GM23338 (cell line): ENCODE measurements at regions not wholly inside any gene's neighbourhood (a gene's known extent, or its start where the extent isn't known, plus 50 kb on each side); places are given as distances from the start of the nearest gene placed in this dataset.

Source experiments
- ATAC-seq: fragments of 200-7000 bp; cut with Tn5 transposase; 3 replicates; pipeline ENCODE4 v1.9.1; 2020
- DNase-seq: peaks from one replicate; pipeline ENCODE4 v3.0.0-alpha.2; 2015; ENCODE audit warnings: low spot score
- H2AFZ ChIP-seq: fragments of 200-600 bp; sonication (generic); 2 replicates; pipeline ENCODE4 v1.8.0; 2016; ENCODE audit warnings: antibody characterized with exemption, mild to moderate bottlenecking, moderate library complexity
- H3F3A ChIP-seq: fragments of 200-600 bp; sonication (generic); replicated peaks from 2 replicates; pipeline ENCODE4 v1.8.0; 2017; ENCODE audit warnings: antibody characterized with exemption, mixed run types, low read depth
- H3K27ac ChIP-seq: fragments of 200-600 bp; sonication (generic); 2 replicates; pipeline ENCODE4 v1.6.1; 2016; ENCODE audit warnings: low read depth
- H3K27me3 ChIP-seq: fragments of 200-600 bp; sonication (generic); 2 replicates; pipeline ENCODE4 v1.8.0; 2016; ENCODE audit warnings: mild to moderate bottlenecking, mixed run types, moderate library complexity; ENCODE audit not compliant: insufficient read depth
- H3K36me3 ChIP-seq: fragments of 200-600 bp; sonication (generic); 2 replicates; pipeline ENCODE4 v1.8.0; 2016; ENCODE audit warnings: mild to moderate bottlenecking; ENCODE audit not compliant: insufficient read depth
- H3K4me1 ChIP-seq: fragments of 200-600 bp; sonication (generic); 2 replicates; pipeline ENCODE4 v1.8.0; 2016; ENCODE audit warnings: mild to moderate bottlenecking, moderate library complexity; ENCODE audit not compliant: insufficient read depth
- H3K4me2 ChIP-seq: fragments of 200-600 bp; sonication (generic); 2 replicates; pipeline ENCODE4 v1.7.1; 2017; ENCODE audit warnings: mixed run types
- H3K4me3 ChIP-seq: fragments of 200-600 bp; sonication (generic); 2 replicates; pipeline ENCODE4 v1.6.1; 2016; ENCODE audit warnings: mixed run types
- H3K79me2 ChIP-seq: fragments of 200-600 bp; sonication (generic); replicated peaks from 2 replicates; pipeline ENCODE4 v1.8.0; 2017; ENCODE audit warnings: mild to moderate bottlenecking; ENCODE audit not compliant: insufficient read depth
- H3K9me2 ChIP-seq: fragments of 200-600 bp; sonication (generic); 2 replicates; pipeline ENCODE4 v1.8.0; 2017; ENCODE audit not compliant: insufficient read depth
- H4K20me1 ChIP-seq: fragments of 200-600 bp; sonication (generic); replicated peaks from 2 replicates; pipeline ENCODE4 v1.8.0; 2017; ENCODE audit warnings: mild to moderate bottlenecking; ENCODE audit not compliant: insufficient read depth
- H3K27ac Mint-ChIP-seq: 2 replicates; pipeline ENCODE4 v1.8.0; 2020; ENCODE audit warnings: inconsistent platforms, mild to moderate bottlenecking, moderate library complexity, mixed read lengths
- H3K27me3 Mint-ChIP-seq: 3 replicates; pipeline ENCODE4 v1.8.0; 2022; ENCODE audit warnings: low read depth, mild to moderate bottlenecking, moderate library complexity, mixed read lengths, inconsistent platforms; ENCODE audit not compliant: insufficient read depth, poor library complexity
- H3K36me3 Mint-ChIP-seq: 3 replicates; pipeline ENCODE4 v1.8.0; 2021; ENCODE audit warnings: low read depth, mild to moderate bottlenecking, inconsistent platforms, moderate library complexity, mixed read lengths
- H3K4me1 Mint-ChIP-seq: 3 replicates; pipeline ENCODE4 v1.8.0; 2020; ENCODE audit warnings: mild to moderate bottlenecking, inconsistent platforms, mixed read lengths
- H3K4me3 Mint-ChIP-seq: 3 replicates; pipeline ENCODE4 v1.8.0; 2021; ENCODE audit warnings: moderate library complexity, mild to moderate bottlenecking, inconsistent platforms, mixed read lengths
- H3K9me3 Mint-ChIP-seq: 3 replicates; pipeline ENCODE4 v1.8.0; 2020; ENCODE audit warnings: moderate library complexity, mild to moderate bottlenecking, inconsistent platforms, mixed read lengths
- CREB1 ChIP-seq: fragments of 250-450 bp; sonication (Bioruptor Pico); IDR thresholded peaks from 2 replicates; pipeline ENCODE4 v1.5.0; 2020; ENCODE audit warnings: low read depth, mild to moderate bottlenecking, moderate library complexity
- EZH2 ChIP-seq: fragments of 200-600 bp; sonication (generic); IDR thresholded peaks from one replicate; pipeline ENCODE4 v1.8.0; 2017; ENCODE audit warnings: antibody characterized with exemption, mild to moderate bottlenecking, low read depth; ENCODE audit not compliant: unreplicated experiment
- EZH2phosphoT487 ChIP-seq: fragments of 200-600 bp; sonication (generic); IDR thresholded peaks from one replicate; pipeline ENCODE4 v1.8.1; 2018; ENCODE audit warnings: antibody characterized with exemption; ENCODE audit not compliant: unreplicated experiment
- JUNB ChIP-seq: IDR thresholded peaks from one replicate; pipeline ENCODE4 v1.6.1; 2016; ENCODE audit warnings: antibody characterized with exemption; ENCODE audit not compliant: unreplicated experiment
- NANOG ChIP-seq: IDR thresholded peaks from 2 replicates; pipeline ENCODE4 v1.6.1; 2016; ENCODE audit warnings: antibody characterized with exemption, borderline replicate concordance
- POLR2AphosphoS5 ChIP-seq: IDR thresholded peaks from 2 replicates; pipeline ENCODE4 v1.6.1; 2016; ENCODE audit warnings: antibody characterized with exemption, low read depth
- STAT1 ChIP-seq: IDR thresholded peaks from one replicate; pipeline ENCODE4 v1.6.1; 2016; ENCODE audit warnings: antibody characterized with exemption; ENCODE audit not compliant: unreplicated experiment
- ZNF114 ChIP-seq: fragments of 250-450 bp; sonication (Bioruptor Pico); IDR thresholded peaks from 2 replicates; pipeline ENCODE4 v1.5.0; 2020; ENCODE audit warnings: mild to moderate bottlenecking, moderate library complexity
- ZNF331 ChIP-seq: fragments of 250-450 bp; sonication (Bioruptor Pico); IDR thresholded peaks from 2 replicates; pipeline ENCODE4 v1.5.0; 2020; ENCODE audit warnings: low read depth, mild to moderate bottlenecking, moderate library complexity
- TF ChIP-seq, protein P1 (sequence below): IDR thresholded peaks from one replicate; pipeline ENCODE4 v1.6.1; 2018; ENCODE audit warnings: antibody characterized with exemption; ENCODE audit not compliant: unreplicated experiment
- TF ChIP-seq, protein P2 (sequence below): fragments of 250-450 bp; sonication (Bioruptor Pico); IDR thresholded peaks from 2 replicates; pipeline ENCODE4 v1.5.0; 2020; ENCODE audit warnings: mild to moderate bottlenecking, moderate library complexity
- TF ChIP-seq, protein P3 (sequence below), 2 experiments: fragments of 200-600 bp in 1 of 2; sonication (generic) in 1 of 2; conservative IDR thresholded peaks; 2 replicates each; pipeline versions ENCODE4 v1.5.1 to v1.6.1; 2016 to 2017; ENCODE audit warnings: antibody characterized with exemption in 2 of 2, low read depth in 2 of 2, mild to moderate bottlenecking in 2 of 2, moderate library complexity in 1 of 2

DNA sequence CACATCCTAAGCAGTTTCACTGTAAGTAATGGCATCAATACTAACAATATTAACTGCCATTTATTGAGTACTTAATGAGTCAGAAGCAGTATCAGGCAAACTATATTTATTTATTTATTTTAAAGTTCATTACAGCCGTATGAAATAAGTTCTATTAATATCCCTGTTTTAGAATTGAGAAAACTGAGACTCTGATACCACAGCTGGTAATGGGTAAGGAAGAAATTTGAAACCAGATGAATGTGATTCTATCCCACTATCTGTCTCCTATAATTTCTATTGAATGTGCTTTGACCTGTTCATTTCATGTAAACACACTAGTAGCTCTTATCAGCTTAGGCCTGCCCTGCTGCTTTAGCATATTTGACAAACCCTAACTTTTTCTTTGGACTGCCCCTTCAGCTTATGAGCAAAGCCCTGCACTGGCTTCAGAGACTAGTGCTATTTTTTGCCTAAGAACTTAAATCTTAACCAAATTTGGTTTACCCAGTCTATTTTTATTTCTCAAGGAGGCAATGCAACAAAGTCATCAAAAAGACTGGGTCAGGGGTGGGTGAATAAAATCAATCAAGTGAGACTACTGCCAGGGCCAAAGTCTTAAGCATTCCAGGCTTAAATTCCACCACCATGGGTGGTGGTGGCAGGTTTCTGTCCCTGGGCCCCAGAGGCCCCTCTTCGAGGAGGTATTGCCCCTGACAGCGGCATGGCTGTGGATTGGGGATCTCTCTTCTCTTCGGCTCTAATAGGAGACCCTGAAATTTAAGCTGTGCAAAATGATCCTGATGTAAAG lies 143.4 kb downstream of the DLEU7 start:
- no peaks in the 10 kb centered on the region; the same call in 1 of the 2 replicates for H3K36me3 ChIP-seq
- H3K27me3 ChIP-seq: no peaks in the 10 kb centered on the region
- DNase-seq: peak; percentile 12
- no peak overlapping the region for H3K27ac ChIP-seq
- Mint-ChIP-seq H3K4me3 (no peak overlapping the region), H3K4me1 (peaks cover 15% of the 10 kb centered on the region), H3K9me3 (peaks cover 10% of the 10 kb centered on the region), H3K27me3 (no peaks in the 10 kb centered on the region), H3K27ac (no peak overlapping the region), H3K36me3 (no peaks in the 10 kb centered on the region; the same call in 2 of the 3 replicates)
- H3K79me2 ChIP-seq: no peaks in the 10 kb centered on the region
- H3K9me2 ChIP-seq: 0 out of 2 replicates have a peak, but pooled peaks cover 4% of the 10 kb centered on the region
- ATAC-seq: peak; percentile 75
- peaks cover 21% of the 10 kb centered on the region for H3K4me1 ChIP-seq
- H3K4me2 ChIP-seq: no peak overlapping the region
- no peak overlapping the region for H2AFZ ChIP-seq
- TF ChIP-seq CREB1: no peak
- no peak for TF ChIP-seq EZH2phosphoT487
- no peak for TF ChIP-seq ZNF331 (CRISPR knock-in tag)
- TF ChIP-seq NANOG: no peak
- TF ChIP-seq, protein P1, sequence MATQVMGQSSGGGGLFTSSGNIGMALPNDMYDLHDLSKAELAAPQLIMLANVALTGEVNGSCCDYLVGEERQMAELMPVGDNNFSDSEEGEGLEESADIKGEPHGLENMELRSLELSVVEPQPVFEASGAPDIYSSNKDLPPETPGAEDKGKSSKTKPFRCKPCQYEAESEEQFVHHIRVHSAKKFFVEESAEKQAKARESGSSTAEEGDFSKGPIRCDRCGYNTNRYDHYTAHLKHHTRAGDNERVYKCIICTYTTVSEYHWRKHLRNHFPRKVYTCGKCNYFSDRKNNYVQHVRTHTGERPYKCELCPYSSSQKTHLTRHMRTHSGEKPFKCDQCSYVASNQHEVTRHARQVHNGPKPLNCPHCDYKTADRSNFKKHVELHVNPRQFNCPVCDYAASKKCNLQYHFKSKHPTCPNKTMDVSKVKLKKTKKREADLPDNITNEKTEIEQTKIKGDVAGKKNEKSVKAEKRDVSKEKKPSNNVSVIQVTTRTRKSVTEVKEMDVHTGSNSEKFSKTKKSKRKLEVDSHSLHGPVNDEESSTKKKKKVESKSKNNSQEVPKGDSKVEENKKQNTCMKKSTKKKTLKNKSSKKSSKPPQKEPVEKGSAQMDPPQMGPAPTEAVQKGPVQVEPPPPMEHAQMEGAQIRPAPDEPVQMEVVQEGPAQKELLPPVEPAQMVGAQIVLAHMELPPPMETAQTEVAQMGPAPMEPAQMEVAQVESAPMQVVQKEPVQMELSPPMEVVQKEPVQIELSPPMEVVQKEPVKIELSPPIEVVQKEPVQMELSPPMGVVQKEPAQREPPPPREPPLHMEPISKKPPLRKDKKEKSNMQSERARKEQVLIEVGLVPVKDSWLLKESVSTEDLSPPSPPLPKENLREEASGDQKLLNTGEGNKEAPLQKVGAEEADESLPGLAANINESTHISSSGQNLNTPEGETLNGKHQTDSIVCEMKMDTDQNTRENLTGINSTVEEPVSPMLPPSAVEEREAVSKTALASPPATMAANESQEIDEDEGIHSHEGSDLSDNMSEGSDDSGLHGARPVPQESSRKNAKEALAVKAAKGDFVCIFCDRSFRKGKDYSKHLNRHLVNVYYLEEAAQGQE: no peak
- TF ChIP-seq, protein P2, sequence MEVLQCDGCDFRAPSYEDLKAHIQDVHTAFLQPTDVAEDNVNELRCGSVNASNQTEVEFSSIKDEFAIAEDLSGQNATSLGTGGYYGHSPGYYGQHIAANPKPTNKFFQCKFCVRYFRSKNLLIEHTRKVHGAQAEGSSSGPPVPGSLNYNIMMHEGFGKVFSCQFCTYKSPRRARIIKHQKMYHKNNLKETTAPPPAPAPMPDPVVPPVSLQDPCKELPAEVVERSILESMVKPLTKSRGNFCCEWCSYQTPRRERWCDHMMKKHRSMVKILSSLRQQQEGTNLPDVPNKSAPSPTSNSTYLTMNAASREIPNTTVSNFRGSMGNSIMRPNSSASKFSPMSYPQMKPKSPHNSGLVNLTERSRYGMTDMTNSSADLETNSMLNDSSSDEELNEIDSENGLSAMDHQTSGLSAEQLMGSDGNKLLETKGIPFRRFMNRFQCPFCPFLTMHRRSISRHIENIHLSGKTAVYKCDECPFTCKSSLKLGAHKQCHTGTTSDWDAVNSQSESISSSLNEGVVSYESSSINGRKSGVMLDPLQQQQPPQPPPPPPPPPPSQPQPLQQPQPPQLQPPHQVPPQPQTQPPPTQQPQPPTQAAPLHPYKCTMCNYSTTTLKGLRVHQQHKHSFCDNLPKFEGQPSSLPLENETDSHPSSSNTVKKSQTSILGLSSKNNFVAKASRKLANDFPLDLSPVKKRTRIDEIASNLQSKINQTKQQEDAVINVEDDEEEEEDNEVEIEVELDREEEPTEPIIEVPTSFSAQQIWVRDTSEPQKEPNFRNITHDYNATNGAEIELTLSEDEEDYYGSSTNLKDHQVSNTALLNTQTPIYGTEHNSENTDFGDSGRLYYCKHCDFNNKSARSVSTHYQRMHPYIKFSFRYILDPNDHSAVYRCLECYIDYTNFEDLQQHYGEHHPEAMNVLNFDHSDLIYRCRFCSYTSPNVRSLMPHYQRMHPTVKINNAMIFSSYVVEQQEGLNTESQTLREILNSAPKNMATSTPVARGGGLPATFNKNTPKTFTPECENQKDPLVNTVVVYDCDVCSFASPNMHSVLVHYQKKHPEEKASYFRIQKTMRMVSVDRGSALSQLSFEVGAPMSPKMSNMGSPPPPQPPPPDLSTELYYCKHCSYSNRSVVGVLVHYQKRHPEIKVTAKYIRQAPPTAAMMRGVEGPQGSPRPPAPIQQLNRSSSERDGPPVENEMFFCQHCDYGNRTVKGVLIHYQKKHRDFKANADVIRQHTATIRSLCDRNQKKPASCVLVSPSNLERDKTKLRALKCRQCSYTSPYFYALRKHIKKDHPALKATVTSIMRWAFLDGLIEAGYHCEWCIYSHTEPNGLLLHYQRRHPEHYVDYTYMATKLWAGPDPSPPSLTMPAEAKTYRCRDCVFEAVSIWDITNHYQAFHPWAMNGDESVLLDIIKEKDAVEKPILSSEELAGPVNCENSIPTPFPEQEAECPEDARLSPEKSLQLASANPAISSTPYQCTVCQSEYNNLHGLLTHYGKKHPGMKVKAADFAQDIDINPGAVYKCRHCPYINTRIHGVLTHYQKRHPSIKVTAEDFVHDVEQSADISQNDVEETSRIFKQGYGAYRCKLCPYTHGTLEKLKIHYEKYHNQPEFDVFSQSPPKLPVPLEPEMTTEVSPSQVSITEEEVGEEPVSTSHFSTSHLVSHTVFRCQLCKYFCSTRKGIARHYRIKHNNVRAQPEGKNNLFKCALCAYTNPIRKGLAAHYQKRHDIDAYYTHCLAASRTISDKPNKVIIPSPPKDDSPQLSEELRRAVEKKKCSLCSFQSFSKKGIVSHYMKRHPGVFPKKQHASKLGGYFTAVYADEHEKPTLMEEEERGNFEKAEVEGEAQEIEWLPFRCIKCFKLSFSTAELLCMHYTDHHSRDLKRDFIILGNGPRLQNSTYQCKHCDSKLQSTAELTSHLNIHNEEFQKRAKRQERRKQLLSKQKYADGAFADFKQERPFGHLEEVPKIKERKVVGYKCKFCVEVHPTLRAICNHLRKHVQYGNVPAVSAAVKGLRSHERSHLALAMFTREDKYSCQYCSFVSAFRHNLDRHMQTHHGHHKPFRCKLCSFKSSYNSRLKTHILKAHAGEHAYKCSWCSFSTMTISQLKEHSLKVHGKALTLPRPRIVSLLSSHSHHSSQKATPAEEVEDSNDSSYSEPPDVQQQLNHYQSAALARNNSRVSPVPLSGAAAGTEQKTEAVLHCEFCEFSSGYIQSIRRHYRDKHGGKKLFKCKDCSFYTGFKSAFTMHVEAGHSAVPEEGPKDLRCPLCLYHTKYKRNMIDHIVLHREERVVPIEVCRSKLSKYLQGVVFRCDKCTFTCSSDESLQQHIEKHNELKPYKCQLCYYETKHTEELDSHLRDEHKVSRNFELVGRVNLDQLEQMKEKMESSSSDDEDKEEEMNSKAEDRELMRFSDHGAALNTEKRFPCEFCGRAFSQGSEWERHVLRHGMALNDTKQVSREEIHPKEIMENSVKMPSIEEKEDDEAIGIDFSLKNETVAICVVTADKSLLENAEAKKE (CRISPR knock-in tag): no peak
- no peak for TF ChIP-seq STAT1
- TF ChIP-seq POLR2AphosphoS5: no peak
- TF ChIP-seq, protein P3, sequence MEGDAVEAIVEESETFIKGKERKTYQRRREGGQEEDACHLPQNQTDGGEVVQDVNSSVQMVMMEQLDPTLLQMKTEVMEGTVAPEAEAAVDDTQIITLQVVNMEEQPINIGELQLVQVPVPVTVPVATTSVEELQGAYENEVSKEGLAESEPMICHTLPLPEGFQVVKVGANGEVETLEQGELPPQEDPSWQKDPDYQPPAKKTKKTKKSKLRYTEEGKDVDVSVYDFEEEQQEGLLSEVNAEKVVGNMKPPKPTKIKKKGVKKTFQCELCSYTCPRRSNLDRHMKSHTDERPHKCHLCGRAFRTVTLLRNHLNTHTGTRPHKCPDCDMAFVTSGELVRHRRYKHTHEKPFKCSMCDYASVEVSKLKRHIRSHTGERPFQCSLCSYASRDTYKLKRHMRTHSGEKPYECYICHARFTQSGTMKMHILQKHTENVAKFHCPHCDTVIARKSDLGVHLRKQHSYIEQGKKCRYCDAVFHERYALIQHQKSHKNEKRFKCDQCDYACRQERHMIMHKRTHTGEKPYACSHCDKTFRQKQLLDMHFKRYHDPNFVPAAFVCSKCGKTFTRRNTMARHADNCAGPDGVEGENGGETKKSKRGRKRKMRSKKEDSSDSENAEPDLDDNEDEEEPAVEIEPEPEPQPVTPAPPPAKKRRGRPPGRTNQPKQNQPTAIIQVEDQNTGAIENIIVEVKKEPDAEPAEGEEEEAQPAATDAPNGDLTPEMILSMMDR (conservative IDR thresholded peaks at IDR 0.05; ENCODE audit: low read depth in 2 of 2): no peak
- TF ChIP-seq EZH2: no peak
- no peak for TF ChIP-seq JUNB
- TF ChIP-seq ZNF114 (CRISPR knock-in tag): no peak
- H4K20me1 ChIP-seq: no peaks in the 10 kb centered on the region
- H3F3A ChIP-seq: no peaks in the 10 kb centered on the region
- no peak overlapping the region for H3K4me3 ChIP-seq
